ENCODE measurements at regions not wholly inside any gene's neighbourhood (a gene's known extent, or its start where the extent isn't known, plus 50 kb on each side); places are given as distances from the start of the nearest gene placed in this dataset.
"Not testable (repeated sequence)": the region's sequence is repeated elsewhere in the genome, so short reads cannot be mapped to it uniquely, and the experiment has no call there.

- DNase-seq (ENCODE audit: low read depth) = no peak
Observed at GRCh38 chr14:56996721-56997399, 186.6 kb upstream of the OTX2 start.

GRCh38 chr14:56995010-56995409 is 184.7 kb upstream of the OTX2 start:
- no peak for DNase-seq (ENCODE audit: low read depth)

- DNase-seq (ENCODE audit: low read depth) = peak; percentile 85
Observed at GRCh38 chr14:56992332-56992820, 182.1 kb upstream of the OTX2 start.

- not testable (repeated sequence) for DNase-seq (ENCODE audit: low read depth)
Observed at GRCh38 chr14:56990991-56991627, 180.8 kb upstream of the OTX2 start.

GRCh38 chr14:56989359-56989758 is 179.1 kb upstream of the OTX2 start:
- DNase-seq (ENCODE audit: low read depth) = no peak

GRCh38 chr14:56979936-56980335 is 169.7 kb upstream of the OTX2 start:
- DNase-seq (ENCODE audit: low read depth) = no peak

- no peak for DNase-seq (ENCODE audit: low read depth)
Observed at GRCh38 chr14:56976211-56976610, 165.9 kb upstream of the OTX2 start.

- DNase-seq (ENCODE audit: low read depth) = peak; percentile 51
Observed at GRCh38 chr14:56975521-56975920, 165.2 kb upstream of the OTX2 start.

GRCh38 chr14:56972948-56973347 is 162.7 kb upstream of the OTX2 start:
- DNase-seq (ENCODE audit: low read depth) = no peak

GRCh38 chr14:56964895-56965294 is 154.6 kb upstream of the OTX2 start:
- no peak for DNase-seq (ENCODE audit: low read depth)

- no peak for DNase-seq (ENCODE audit: low read depth)
Observed at GRCh38 chr14:56963381-56963780, 153.1 kb upstream of the OTX2 start.

- no peak for DNase-seq (ENCODE audit: low read depth)
Observed at GRCh38 chr14:56962444-56963080, 152.3 kb upstream of the OTX2 start.

GRCh38 chr14:56959869-56960268 is 149.6 kb upstream of the OTX2 start:
- DNase-seq (ENCODE audit: low read depth) = no peak

- DNase-seq (ENCODE audit: low read depth) = no peak
Observed at GRCh38 chr14:56959121-56959520, 148.8 kb upstream of the OTX2 start.

GRCh38 chr14:56956182-56956581 is 145.9 kb upstream of the OTX2 start:
- no peak for DNase-seq (ENCODE audit: low read depth)

GRCh38 chr14:56955745-56956144 is 145.5 kb upstream of the OTX2 start:
- DNase-seq (ENCODE audit: low read depth) = peak; percentile 9

- DNase-seq (ENCODE audit: low read depth) = no peak
Observed at GRCh38 chr14:56953884-56954283, 143.6 kb upstream of the OTX2 start.

- no peak for DNase-seq (ENCODE audit: low read depth)
Observed at GRCh38 chr14:56952766-56953473, 142.6 kb upstream of the OTX2 start.

GRCh38 chr14:56949828-56950227 is 139.5 kb upstream of the OTX2 start:
- peak; percentile 72 for DNase-seq (ENCODE audit: low read depth)

- DNase-seq (ENCODE audit: low read depth) = no peak
Observed at GRCh38 chr14:56945291-56945690, 135.0 kb upstream of the OTX2 start.

GRCh38 chr14:56944397-56944796 is 134.1 kb upstream of the OTX2 start:
- no peak for DNase-seq (ENCODE audit: low read depth)

GRCh38 chr14:56933446-56933845 is 123.2 kb upstream of the OTX2 start:
- no peak for DNase-seq (ENCODE audit: low read depth)
